ENCODE measurements at regions not wholly inside any gene's neighbourhood (a gene's known extent, or its start where the extent isn't known, plus 50 kb on each side); places are given as distances from the start of the nearest gene placed in this dataset.

DNA sequence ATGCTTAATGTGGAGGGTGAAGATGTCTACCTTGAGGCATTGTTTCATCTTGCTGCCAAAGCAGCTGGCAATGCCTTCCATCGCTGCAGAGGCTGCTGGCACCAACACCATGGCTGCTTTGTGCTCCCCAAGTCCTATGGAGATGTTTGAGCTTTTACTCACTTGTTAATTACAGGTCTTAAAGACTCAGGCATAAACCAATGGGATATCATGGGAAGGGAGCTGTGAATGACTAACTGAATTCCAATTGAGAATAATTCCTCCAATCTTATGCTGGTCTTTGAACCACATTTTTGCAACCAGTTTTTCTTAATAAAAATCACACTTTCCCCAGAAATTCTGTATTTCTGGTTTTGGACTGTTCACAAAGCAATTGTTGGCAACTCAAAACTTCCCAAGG lies 762.0 kb downstream of the GBE1 start:
- TF ChIP-seq, protein P1, sequence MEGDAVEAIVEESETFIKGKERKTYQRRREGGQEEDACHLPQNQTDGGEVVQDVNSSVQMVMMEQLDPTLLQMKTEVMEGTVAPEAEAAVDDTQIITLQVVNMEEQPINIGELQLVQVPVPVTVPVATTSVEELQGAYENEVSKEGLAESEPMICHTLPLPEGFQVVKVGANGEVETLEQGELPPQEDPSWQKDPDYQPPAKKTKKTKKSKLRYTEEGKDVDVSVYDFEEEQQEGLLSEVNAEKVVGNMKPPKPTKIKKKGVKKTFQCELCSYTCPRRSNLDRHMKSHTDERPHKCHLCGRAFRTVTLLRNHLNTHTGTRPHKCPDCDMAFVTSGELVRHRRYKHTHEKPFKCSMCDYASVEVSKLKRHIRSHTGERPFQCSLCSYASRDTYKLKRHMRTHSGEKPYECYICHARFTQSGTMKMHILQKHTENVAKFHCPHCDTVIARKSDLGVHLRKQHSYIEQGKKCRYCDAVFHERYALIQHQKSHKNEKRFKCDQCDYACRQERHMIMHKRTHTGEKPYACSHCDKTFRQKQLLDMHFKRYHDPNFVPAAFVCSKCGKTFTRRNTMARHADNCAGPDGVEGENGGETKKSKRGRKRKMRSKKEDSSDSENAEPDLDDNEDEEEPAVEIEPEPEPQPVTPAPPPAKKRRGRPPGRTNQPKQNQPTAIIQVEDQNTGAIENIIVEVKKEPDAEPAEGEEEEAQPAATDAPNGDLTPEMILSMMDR (IDR thresholded peaks at IDR 0.05; ENCODE audit: low read depth, low read length, missing control alignments): no peak
- DNase-seq (ENCODE audit: extremely low read depth, low read depth): no peak
- H3K4me3 ChIP-seq (replicated peaks; ENCODE audit: low read depth, low read length): no peak overlapping the region

DNA sequence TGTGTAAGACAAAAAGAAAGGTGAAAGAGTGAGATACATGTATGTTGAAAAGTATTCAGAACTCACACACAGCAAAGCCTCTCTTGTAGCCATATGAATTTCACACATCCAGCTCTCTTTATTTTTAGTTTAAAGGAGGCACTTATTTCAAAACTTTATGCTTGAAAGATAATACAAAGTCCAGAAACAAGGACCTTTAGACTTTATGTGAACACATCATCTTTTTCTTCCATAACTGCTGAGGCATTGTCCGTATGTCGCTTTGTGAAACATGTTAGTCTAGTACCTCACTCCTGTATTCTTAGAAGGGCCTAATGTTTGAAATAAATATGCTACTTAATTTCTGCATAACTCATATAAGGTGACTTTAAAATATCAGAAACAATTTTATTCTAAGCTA lies 763.4 kb downstream of the GBE1 start:
- no peak for DNase-seq (ENCODE audit: extremely low read depth, low read depth)
- no peak overlapping the region for H3K4me3 ChIP-seq (replicated peaks; ENCODE audit: low read depth, low read length)
- TF ChIP-seq, protein P1 (IDR thresholded peaks at IDR 0.05; ENCODE audit: low read depth, low read length, missing control alignments): no peak

DNA sequence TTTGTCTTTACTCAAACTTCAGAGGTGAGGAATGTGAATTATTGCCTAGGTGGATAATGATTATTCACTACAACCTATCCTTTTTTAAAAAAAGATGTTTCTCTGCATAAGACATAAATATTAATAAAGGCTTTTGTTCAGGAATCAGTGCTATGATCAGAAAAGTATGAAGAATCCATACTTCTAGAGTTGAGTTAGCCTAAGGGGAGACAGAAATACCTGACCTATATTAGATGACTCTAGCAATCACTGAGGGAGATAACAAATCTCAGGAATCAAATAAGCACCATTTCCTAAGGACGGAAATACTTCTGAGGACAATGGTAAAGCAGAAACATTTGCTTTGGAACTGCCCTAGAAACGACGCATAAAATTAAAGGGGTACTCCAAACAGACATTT lies 763.8 kb downstream of the GBE1 start:
- TF ChIP-seq, protein P1 (IDR thresholded peaks at IDR 0.05; ENCODE audit: low read depth, low read length, missing control alignments): no peak
- no peak overlapping the region for H3K4me3 ChIP-seq (replicated peaks; ENCODE audit: low read depth, low read length)
- DNase-seq (ENCODE audit: extremely low read depth, low read depth): no peak

DNA sequence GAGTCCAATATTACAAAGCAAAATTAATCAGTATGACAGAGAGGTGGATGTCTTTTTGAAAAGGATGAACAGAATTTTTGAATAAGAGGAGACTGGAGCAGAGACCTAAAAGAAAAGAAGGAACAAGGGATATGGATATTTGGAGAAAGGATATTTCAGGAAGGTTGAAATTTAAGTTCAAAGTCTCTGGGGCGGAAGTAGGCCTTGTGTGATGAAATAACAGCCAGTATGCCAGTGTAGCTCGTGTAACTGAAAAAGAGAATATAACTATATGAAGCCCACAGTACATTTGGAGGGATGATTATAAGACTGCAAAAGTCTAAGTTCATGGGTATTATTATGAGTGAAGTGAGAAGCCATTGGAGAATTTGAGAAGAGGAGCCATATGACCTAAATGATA lies 766.7 kb downstream of the GBE1 start:
- no peak for DNase-seq (ENCODE audit: extremely low read depth, low read depth)
- TF ChIP-seq, protein P1 (IDR thresholded peaks at IDR 0.05; ENCODE audit: low read depth, low read length, missing control alignments): no peak
- H3K4me3 ChIP-seq (replicated peaks; ENCODE audit: low read depth, low read length): no peak overlapping the region

DNA sequence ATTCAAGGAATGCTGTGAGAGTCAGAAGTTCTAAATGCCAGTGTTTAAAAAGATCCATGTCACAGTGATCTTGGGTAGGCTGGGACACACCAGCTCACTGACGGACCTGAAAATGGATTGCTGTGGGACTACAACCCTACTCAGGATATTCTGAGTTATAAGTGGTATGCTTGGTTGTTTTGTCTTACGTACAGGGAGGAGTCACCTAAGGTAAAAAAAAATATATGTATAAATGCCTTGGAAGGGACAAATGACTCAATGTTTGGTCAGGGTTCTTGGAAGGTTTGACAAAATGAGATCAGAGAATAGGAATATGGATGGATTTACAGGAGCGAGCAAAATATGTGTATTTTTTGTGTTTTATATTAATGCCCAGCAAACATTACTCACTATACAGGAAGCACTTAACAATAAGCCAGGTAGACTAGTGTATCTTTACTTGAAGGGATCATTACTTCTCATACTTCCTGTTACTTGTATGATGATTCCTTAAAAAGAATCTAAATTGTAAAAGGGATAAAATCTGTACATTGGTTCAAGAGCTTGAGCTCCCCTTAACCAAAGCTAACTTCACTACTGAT lies 767.3 kb downstream of the GBE1 start:
- H3K4me3 ChIP-seq (replicated peaks; ENCODE audit: low read depth, low read length): no peak overlapping the region
- no peak for DNase-seq (ENCODE audit: extremely low read depth, low read depth)
- TF ChIP-seq, protein P1 (IDR thresholded peaks at IDR 0.05; ENCODE audit: low read depth, low read length, missing control alignments): no peak

DNA sequence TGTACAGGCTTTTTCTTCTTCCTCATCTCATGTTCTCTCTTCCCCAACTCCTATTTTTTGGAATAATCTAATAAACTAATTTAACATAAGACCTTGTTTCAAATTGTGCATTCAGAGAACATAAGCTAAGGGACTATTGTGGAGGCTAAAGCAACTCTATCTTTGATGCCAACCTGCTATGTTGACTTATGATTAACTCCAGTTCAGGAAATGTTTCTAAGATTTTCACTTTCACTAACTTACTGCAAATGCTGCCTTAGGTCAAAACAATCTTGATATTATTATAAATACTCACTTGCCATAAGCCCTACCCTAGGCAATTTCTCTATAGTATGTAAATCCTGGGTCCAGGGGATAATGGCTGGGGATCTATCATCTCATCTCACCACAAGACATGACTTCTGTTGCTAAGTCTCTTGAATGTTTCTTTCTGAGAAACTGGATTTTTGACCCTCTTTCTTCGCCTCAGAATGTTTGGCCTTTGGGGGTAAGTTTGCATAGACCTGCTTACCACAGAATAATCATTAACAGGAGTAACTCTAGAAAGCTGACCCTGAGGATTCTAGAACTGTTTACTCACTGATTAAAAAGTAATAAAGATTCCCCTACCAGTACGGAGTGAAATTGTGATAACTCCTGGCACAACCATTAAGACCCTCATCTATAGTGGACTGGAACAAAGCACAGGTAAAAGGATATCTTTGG lies 768.1 kb downstream of the GBE1 start:
- DNase-seq (ENCODE audit: extremely low read depth, low read depth): no peak
- no peak overlapping the region for H3K4me3 ChIP-seq (replicated peaks; ENCODE audit: low read depth, low read length)
- TF ChIP-seq, protein P1 (IDR thresholded peaks at IDR 0.05; ENCODE audit: low read depth, low read length, missing control alignments): no peak
